NT2/D1 (cell line): ENCODE measurements at regions not wholly inside any gene's neighbourhood (a gene's known extent, or its start where the extent isn't known, plus 50 kb on each side); places are given as distances from the start of the nearest gene placed in this dataset.
"Not testable (repeated sequence)": the region's sequence is repeated elsewhere in the genome, so short reads cannot be mapped to it uniquely, and the experiment has no call there.

Source experiments
- YY1 ChIP-seq: IDR thresholded peaks from 2 replicates; pipeline ENCODE4 v1.6.1; 2011; ENCODE audit not compliant: insufficient read length, insufficient read depth
- ZNF274 ChIP-seq: IDR thresholded peaks from 2 replicates; pipeline ENCODE4 v1.6.1; 2011; ENCODE audit warnings: mild to moderate bottlenecking, low read depth, low read length

- not testable (repeated sequence) for TF ChIP-seq ZNF274, YY1
These were observed 384.0 kb downstream of the TFAP2B start for GRCh38 chr6:51202653-51203052.
